G401 (cell line): ENCODE measurements at regions not wholly inside any gene's neighbourhood (a gene's known extent, or its start where the extent isn't known, plus 50 kb on each side); places are given as distances from the start of the nearest gene placed in this dataset.
A peak's percentile ranks its signal among the peaks of the same experiment; 100 is the strongest.

ENCODE experiments used
- DNase-seq: peaks from one replicate; pipeline ENCODE4 v3.0.0-alpha.2; 2015; ENCODE audit warnings: low spot score
- in situ Hi-C: cut with HindIII; loops from 2 replicates; pipeline ENCODE4 v1.10.0; 2016; ENCODE audit warnings: low sequenced_read_pairs, mixed read lengths

GRCh38 chr15:31453558-31454318 lies 127.1 kb downstream of the KLF13 start:
- in situ Hi-C loops = no loop called here
- no peak for DNase-seq

DNA sequence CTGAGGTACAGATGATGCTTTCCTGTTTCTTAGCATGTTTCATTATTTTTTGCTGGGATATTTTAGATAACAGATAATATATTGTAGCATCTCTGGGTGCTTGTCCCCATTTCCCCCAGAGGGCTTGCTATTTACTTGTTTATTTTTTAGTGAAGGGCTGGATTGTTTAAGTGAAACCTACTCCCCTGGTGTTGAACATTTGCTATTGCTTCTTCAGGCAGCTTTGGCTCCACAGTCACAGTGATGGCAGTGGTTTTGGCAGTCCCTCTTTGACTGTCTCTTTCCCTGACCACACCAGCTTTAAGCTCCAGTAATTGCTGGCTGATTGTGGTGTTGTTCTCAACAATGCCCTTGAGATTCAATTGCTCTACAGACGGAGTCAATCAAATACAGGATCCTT lies 128.9 kb downstream of the KLF13 start:
- in situ Hi-C loops = no loop called here
- DNase-seq = no peak

DNA sequence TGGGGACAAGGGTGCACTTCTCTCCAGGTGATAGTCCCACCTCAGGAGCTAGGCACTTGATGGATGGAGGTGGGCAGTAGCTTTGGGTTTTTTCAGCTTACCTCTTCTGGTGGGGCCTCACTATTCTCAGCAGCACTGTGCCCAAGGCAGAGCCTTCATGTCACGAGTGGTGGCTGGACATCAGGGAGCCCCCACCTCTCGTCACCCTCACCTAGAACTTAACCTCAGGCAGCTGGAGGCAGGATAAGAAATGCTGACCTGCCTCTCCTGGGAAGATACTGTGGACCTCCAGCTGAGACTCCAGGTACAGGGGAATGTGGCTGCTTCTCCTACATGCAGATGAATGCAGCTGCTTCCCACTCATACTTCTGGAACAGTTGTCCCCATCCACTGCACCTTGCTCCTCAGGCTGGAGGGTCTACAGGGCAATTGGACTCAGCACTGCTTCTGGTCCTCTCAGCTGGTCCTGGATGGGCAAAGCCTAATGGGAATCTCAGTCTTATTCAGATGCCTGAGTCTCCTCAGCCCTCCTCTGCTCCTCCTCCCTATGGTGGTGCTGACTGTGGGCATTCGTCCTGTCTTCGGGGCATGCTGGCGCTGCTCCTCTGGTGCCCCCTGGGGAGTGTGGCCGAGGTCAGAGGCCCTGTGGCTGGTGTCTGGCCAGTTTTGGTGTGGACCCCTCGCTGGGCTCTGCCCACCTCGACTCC lies 129.9 kb downstream of the KLF13 start:
- DNase-seq = no peak
- in situ Hi-C loops = no loop called here

DNA sequence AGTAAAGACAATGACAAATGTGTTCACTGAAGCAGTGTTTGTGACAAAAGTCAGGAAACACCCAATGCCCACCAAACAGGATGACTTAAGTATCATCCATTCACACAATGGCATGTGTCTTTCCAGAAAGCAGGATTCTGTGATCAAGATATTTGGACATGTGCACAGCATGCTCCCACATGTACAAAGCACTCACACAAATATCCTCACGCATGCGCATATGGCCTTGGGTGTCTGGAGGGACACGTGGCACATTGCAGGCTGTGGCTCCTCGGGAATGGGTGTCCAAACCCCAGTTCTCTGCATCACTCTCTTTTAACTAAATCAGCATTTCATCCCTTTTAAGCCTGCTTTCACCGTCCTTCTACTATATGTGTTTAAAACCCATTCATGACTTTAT lies 130.5 kb downstream of the KLF13 start:
- in situ Hi-C loops = no loop called here

GRCh38 chr15:31457631-31458526 lies 131.2 kb downstream of the KLF13 start:
- in situ Hi-C loops = no loop called here

More for the DNA sequence above, 130.5 kb downstream of the KLF13 start:
- DNase-seq = no peak

GRCh38 chr15:31458596-31459399 lies 132.2 kb downstream of the KLF13 start:
- no peak for DNase-seq
- in situ Hi-C loops = no loop called here

More at GRCh38 chr15:31457631-31458526, 131.2 kb downstream of the KLF13 start:
- DNase-seq = no peak

GRCh38 chr15:31459400-31459748 lies 132.7 kb downstream of the KLF13 start:
- in situ Hi-C loops = no loop called here
- no peak for DNase-seq

DNA sequence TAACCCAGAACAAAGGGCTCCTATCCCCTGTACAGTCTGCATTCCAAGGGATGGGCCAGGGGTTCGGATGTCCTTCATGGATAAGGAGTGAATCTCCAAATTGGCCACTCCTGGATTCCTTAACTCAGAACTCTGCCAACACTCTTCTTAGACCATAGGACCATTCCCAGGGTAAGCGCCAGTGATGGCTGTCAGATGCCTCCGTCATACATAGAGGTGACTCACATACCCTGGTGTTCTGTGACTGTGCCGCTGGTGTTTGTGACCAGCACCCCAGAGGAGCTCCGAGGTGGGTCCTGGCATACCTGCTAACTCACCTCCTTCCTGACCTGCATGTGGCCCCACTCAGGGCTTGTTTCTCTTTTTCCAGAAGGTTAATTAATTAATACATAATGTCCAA lies 134.7 kb downstream of the KLF13 start:
- DNase-seq = no peak
- in situ Hi-C loops = no loop called here

GRCh38 chr15:31461911-31462480 lies 135.4 kb downstream of the KLF13 start:
- in situ Hi-C loops = no loop called here

DNA sequence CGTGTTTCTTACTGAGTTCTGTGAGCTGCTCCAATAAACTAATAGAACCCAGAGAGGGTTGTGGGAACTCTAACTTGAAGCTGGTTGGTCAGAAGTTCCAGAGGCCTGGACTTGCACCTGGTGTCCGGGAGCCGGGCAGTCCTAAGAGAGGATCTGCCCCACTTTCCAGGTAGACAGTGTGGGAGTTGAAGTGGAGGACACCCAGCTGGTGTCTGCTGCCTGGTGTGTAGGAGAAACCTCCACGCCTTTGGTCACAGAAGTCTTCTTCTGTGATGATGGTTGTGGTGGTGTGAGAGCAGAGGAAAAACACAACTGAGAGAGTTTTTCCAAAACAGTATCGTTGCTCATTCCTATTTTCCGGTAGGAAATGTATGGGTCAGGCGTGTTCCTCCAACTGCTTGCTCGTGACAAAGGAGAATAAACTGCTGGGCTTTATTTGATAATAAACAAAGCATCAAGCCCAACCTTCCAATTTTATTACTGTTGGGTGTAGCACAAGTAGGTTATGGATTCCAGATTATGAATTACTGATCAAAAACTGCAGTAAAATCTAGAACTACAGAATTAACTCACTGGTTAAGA lies 137.0 kb downstream of the KLF13 start:
- in situ Hi-C loops = no loop called here

More at GRCh38 chr15:31461911-31462480, 135.4 kb downstream of the KLF13 start:
- DNase-seq = peak; percentile 13

GRCh38 chr15:31464216-31465082 lies 137.8 kb downstream of the KLF13 start:
- in situ Hi-C loops = no loop called here
- DNase-seq = peak; percentile 28

More for the DNA sequence above, 137.0 kb downstream of the KLF13 start:
- DNase-seq = no peak

DNA sequence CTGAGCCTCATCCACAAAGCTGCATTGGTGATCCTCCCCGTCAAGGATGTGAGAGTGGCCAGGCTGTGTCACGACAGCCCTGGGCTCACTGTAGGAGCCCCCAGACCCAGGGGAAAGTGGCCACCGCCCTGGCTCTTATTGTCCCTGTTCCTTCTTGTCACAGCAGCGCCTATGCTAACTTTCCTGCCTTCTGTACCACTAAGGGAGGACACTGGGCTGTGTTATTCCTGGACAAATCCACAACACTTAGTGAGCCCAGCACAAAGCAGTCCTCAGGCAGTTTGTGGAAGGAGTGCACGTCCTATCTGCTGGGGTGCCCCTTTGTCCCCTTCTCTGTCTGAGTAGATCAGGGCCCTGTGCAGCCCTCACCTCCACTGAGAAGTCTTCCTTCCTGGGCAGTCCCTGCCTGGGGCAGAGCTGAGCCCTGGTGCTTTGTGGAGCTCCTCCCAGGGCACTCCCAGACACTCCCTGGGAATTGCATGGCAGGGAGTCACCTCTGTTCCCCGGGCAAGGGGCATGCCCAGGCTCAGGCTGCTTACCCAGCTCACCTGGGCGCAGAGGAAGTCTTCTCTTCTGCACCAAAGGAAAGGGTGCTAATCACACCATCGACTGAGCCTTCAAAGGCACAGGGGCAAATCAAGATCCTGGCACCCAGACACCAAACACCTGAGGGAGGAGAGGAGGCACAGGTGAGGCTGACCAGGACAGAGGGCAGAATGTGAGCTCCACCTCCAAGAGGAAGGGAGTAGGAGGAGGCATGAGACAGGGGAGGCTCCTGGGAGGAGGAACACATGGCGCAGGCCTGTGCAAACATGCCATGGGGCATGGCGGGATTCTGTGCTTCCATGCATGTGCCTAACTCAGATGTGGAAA lies 138.7 kb downstream of the KLF13 start:
- DNase-seq = no peak
- in situ Hi-C loops = no loop called here

- in situ Hi-C loops = no loop called here
- no peak for DNase-seq
These were observed 140.7 kb downstream of the KLF13 start for GRCh38 chr15:31467361-31467760.

- in situ Hi-C loops = no loop called here
- no peak for DNase-seq
These were observed 142.5 kb downstream of the KLF13 start for GRCh38 chr15:31468911-31469785.

GRCh38 chr15:31469786-31470525 lies 143.3 kb downstream of the KLF13 start:
- in situ Hi-C loops = no loop called here
- no peak for DNase-seq
